Spleen (tissue), 11 donors: ENCODE measurements at regions not wholly inside any gene's neighbourhood (a gene's known extent, or its start where the extent isn't known, plus 50 kb on each side); places are given as distances from the start of the nearest gene placed in this dataset.

Experiments used
- DNase-seq: peaks from one replicate; pipeline ENCODE4 v3.0.0-alpha.2; 2020
- H3K27ac ChIP-seq, 8 donors: fragments of 200-600 bp; sonication (generic) in 7 of 8; 1 replicate in 4 of 8; 2 replicates in 4 of 8; pipeline versions ENCODE4 v1.5.0 to v1.8.0; 2016 to 2021; ENCODE audit warnings: inconsistent platforms in 4 of 8, mild to moderate bottlenecking in 4 of 8, moderate library complexity in 1 of 8
- H3K27me3 ChIP-seq, 7 donors: fragments of 200-600 bp; sonication (generic) in 6 of 7; replicated peaks in 1 of 7; 1 replicate in 4 of 7; 2 replicates in 3 of 7; pipeline versions ENCODE4 v1.5.0 to v1.8.0; 2016 to 2021; ENCODE audit warnings: inconsistent platforms in 3 of 7, mild to moderate bottlenecking in 1 of 7
- H3K36me3 ChIP-seq, 6 donors: fragments of 200-600 bp; sonication (generic) in 5 of 6; 1 replicate in 4 of 6; 2 replicates in 2 of 6; pipeline versions ENCODE4 v1.5.0 to v1.8.0; 2016 to 2021; ENCODE audit warnings: inconsistent platforms in 2 of 6
- H3K4me1 ChIP-seq, 6 donors: fragments of 200-600 bp; sonication (generic) in 5 of 6; 1 replicate in 3 of 6; 2 replicates in 3 of 6; pipeline versions ENCODE4 v1.5.0 to v1.8.0; 2016 to 2021; ENCODE audit warnings: inconsistent platforms in 3 of 6
- H3K4me3 ChIP-seq, 8 donors: fragments of 200-600 bp; sonication (generic) in 7 of 8; 1 replicate in 4 of 8; 2 replicates in 4 of 8; pipeline versions ENCODE4 v1.5.0 to v1.8.0; 2016 to 2021; ENCODE audit warnings: inconsistent platforms in 4 of 8, mild to moderate bottlenecking in 4 of 8, moderate library complexity in 2 of 8
- H3K9me3 ChIP-seq, 8 donors: fragments of 200-600 bp; sonication (generic) in 7 of 8; 1 replicate in 4 of 8; 2 replicates in 4 of 8; pipeline versions ENCODE4 v1.5.0 to v1.8.0; 2016 to 2021; ENCODE audit warnings: inconsistent platforms in 4 of 8
- CTCF ChIP-seq, 11 experiments: fragments of 200-600 bp in 7 of 11; fragments of 450-650 bp in 4 of 11; sonication (generic) in 4 of 11; IDR thresholded peaks in 8 of 11; conservative IDR thresholded peaks in 3 of 11; 1 replicate in 7 of 11; 2 replicates in 4 of 11; pipeline versions ENCODE4 v1.4.0 to v1.8.0; 2016 to 2021; ENCODE audit warnings: antibody characterized with exemption in 11 of 11, inconsistent platforms in 4 of 11, mild to moderate bottlenecking in 1 of 11
- POLR2A ChIP-seq, 3 donors: fragments of 450-650 bp; IDR thresholded peaks; one replicate each; pipeline ENCODE4 v1.5.1; 2017; ENCODE audit warnings: antibody characterized with exemption in 3 of 3, mild to moderate bottlenecking in 1 of 3
- POLR2AphosphoS5 ChIP-seq, 3 donors: sonication (generic); formaldehyde crosslinking; IDR thresholded peaks; one replicate each; pipeline ENCODE4 v1.5.1; 2017; ENCODE audit warnings: antibody characterized with exemption in 3 of 3
- WGBS, 5 donors: extraction: QIAGEN DNeasy Blood & Tissue Kit in 3 of 5; methylation state at CpG; one replicate each; pipeline versions ENCODE4 v1.1.5 to v1.1.7; 2013 to 2018; 5-methylcytosine and 5-hydroxymethylcytosine counted together
- intact Hi-C: fragments of 100-400 bp; cut with DNase I; formaldehyde crosslinking; loops from one replicate; pipeline ENCODE4 v1.15.0; 2023; ENCODE audit warnings: low total_unique reads
- donor health status: healthy with polysubstance abuse.
- donor health status: DM: no; HTN: no; CAD: no; lungs with moderate emphysema.
- donor health status: DM: no; HTN: no; CAD: no.
- donor health status: Bipolar disorder and iron deficiency.
- donor health status: healthy.
- donor health status: DM: no; HTN: no; CAD: no.
- donor health status: DM: yes; HTN: yes; CAD: no.

- no peaks in the 10 kb centered on the region for H3K27me3 ChIP-seq
- TF ChIP-seq POLR2AphosphoS5 (IDR thresholded peaks at IDR 0.05) (no peak), CTCF (IDR thresholded peaks at IDR 0.05 in 8 of 11, conservative IDR thresholded peaks at IDR 0.05 in 3 of 11) (no peak)
- H3K9me3 ChIP-seq: no peaks in the 10 kb centered on the region
- H3K27ac ChIP-seq: no peak overlapping the region
- WGBS, 5 donors: 62 to 77% (median 73%) methylated on average over 2 of the region's 2 CpGs
- no peak for DNase-seq
- H3K36me3 ChIP-seq: no peaks in the 10 kb centered on the region
- intact Hi-C loops: no loop called here
- no peaks in the 10 kb centered on the region for H3K4me1 ChIP-seq
- H3K4me3 ChIP-seq: no peak overlapping the region
Measured at GRCh38 chr2:198411936-198412335, 607.5 kb downstream of the PLCL1 start.

- 58 to 74% (median 64%) methylated on average over 6 of the region's 6 CpGs for WGBS, 5 donors
Measured at GRCh38 chr2:198408171-198408570, 603.8 kb downstream of the PLCL1 start.

GRCh38 chr2:198405311-198405710 lies 600.9 kb downstream of the PLCL1 start:
- Histone ChIP-seq H3K36me3 (no peaks in the 10 kb centered on the region), H3K4me3 (no peak overlapping the region), H3K4me1 (no peaks in the 10 kb centered on the region), H3K9me3 (no peaks in the 10 kb centered on the region), H3K27me3 (no peaks in the 10 kb centered on the region), H3K27ac (no peak overlapping the region)
- intact Hi-C loops: no loop called here
- no peak for DNase-seq
- TF ChIP-seq POLR2A (IDR thresholded peaks at IDR 0.05) (no peak), POLR2AphosphoS5 (IDR thresholded peaks at IDR 0.05) (no peak), CTCF (IDR thresholded peaks at IDR 0.05 in 8 of 11, conservative IDR thresholded peaks at IDR 0.05 in 3 of 11) (no peak)

More at GRCh38 chr2:198408171-198408570, 603.8 kb downstream of the PLCL1 start:
- H3K4me1 ChIP-seq: no peaks in the 10 kb centered on the region
- H3K4me3 ChIP-seq: no peak overlapping the region
- no peaks in the 10 kb centered on the region for H3K9me3 ChIP-seq
- no peak overlapping the region for H3K27ac ChIP-seq
- no peaks in the 10 kb centered on the region for H3K27me3 ChIP-seq
- no peak for DNase-seq
- TF ChIP-seq POLR2AphosphoS5 (IDR thresholded peaks at IDR 0.05) (no peak), CTCF (IDR thresholded peaks at IDR 0.05 in 8 of 11, conservative IDR thresholded peaks at IDR 0.05 in 3 of 11) (no peak), POLR2A (IDR thresholded peaks at IDR 0.05) (no peak)
- intact Hi-C loops: no loop called here
- no peaks in the 10 kb centered on the region for H3K36me3 ChIP-seq

- H3K27ac ChIP-seq: no peak overlapping the region
- no peaks in the 10 kb centered on the region for H3K9me3 ChIP-seq
- intact Hi-C loops: no loop called here
- no peaks in the 10 kb centered on the region for H3K27me3 ChIP-seq
- TF ChIP-seq CTCF (IDR thresholded peaks at IDR 0.05 in 8 of 11, conservative IDR thresholded peaks at IDR 0.05 in 3 of 11): no peak
- no peak for TF ChIP-seq POLR2A (IDR thresholded peaks at IDR 0.05)
- TF ChIP-seq POLR2AphosphoS5 (IDR thresholded peaks at IDR 0.05): no peak
- no peak overlapping the region for H3K4me3 ChIP-seq
- no peak for DNase-seq
- no peaks in the 10 kb centered on the region for H3K36me3 ChIP-seq
- no peaks in the 10 kb centered on the region for H3K4me1 ChIP-seq
- WGBS, 5 donors: 74 to 96% (median 92%) methylated on average over 1 of the region's 1 CpG
Measured at GRCh38 chr2:198401644-198402043, 597.3 kb downstream of the PLCL1 start.
